SU-DHL-6 (cell line): ENCODE measurements at regions not wholly inside any gene's neighbourhood (a gene's known extent, or its start where the extent isn't known, plus 50 kb on each side); places are given as distances from the start of the nearest gene placed in this dataset.

Experiments used
- H2AFZ ChIP-seq: fragments of 200-600 bp; sonication (generic); 2 replicates; pipeline ENCODE4 v1.6.1; 2014; ENCODE audit warnings: low read depth, mild to moderate bottlenecking, moderate library complexity, mixed read lengths, antibody characterized with exemption, low read length; ENCODE audit not compliant: severe bottlenecking
- H3F3A ChIP-seq: fragments of 200-600 bp; shearing (Covaris generic); 2 replicates; pipeline ENCODE4 v1.6.0; 2016; ENCODE audit warnings: antibody characterized with exemption, mild to moderate bottlenecking; ENCODE audit not compliant: insufficient read depth
- H3K27ac ChIP-seq: fragments of 200-600 bp; sonication (generic); 2 replicates; pipeline ENCODE4 v1.5.1; 2016; ENCODE audit warnings: low read depth, mild to moderate bottlenecking, low read length, moderate library complexity, mixed read lengths
- H3K27me3 ChIP-seq: fragments of 200-600 bp; sonication (generic), shearing (Covaris generic); 2 replicates; pipeline ENCODE4 v1.6.0; 2014; ENCODE audit warnings: mild to moderate bottlenecking, low read length
- H3K36me3 ChIP-seq: fragments of 200-600 bp; sonication (generic); 2 replicates; pipeline ENCODE4 v1.6.1; 2014; ENCODE audit warnings: mild to moderate bottlenecking, low read length, mixed read lengths
- H3K4me2 ChIP-seq: fragments of 300-600, 200-600 bp; shearing (Covaris generic), sonication (generic); 2 replicates; pipeline ENCODE4 v1.6.0; 2014; ENCODE audit warnings: low read length, low read depth, mild to moderate bottlenecking; ENCODE audit not compliant: poor library complexity, severe bottlenecking
- H3K4me3 ChIP-seq: fragments of 200-600 bp; sonication (generic); 2 replicates; pipeline ENCODE4 v1.5.1; 2014; ENCODE audit warnings: antibody characterized with exemption, low read length, mild to moderate bottlenecking, mixed read lengths; ENCODE audit not compliant: insufficient read depth, poor library complexity, severe bottlenecking
- H3K79me2 ChIP-seq: fragments of 200-600 bp; sonication (generic); 2 replicates; pipeline ENCODE4 v1.6.1; 2014; ENCODE audit warnings: mild to moderate bottlenecking, low read length, moderate library complexity; ENCODE audit not compliant: insufficient read depth
- H3K9ac ChIP-seq: fragments of 200-600 bp; sonication (generic); 2 replicates; pipeline ENCODE4 v1.7.0; 2014; ENCODE audit warnings: mild to moderate bottlenecking, low read length
- H3K9me2 ChIP-seq: fragments of 200-600 bp; sonication (generic); replicated peaks from 2 replicates; pipeline ENCODE4 v1.6.1; 2014; ENCODE audit warnings: low read length; ENCODE audit not compliant: insufficient read depth
- H3K9me3 ChIP-seq: fragments of 200-600 bp; sonication (generic); 2 replicates; pipeline ENCODE4 v1.6.1; 2014; ENCODE audit warnings: low read length, mixed read lengths; ENCODE audit not compliant: insufficient read depth
- H4K20me1 ChIP-seq: fragments of 200-600 bp; sonication (generic); 2 replicates; pipeline ENCODE4 v1.6.1; 2014; ENCODE audit warnings: low read depth, mild to moderate bottlenecking, antibody characterized with exemption, low read length, moderate library complexity, mixed read lengths
- CTCF ChIP-seq: fragments of 200-600 bp; sonication (generic); IDR thresholded peaks from one replicate; pipeline ENCODE4 v1.5.1; 2017; ENCODE audit warnings: antibody characterized with exemption, mild to moderate bottlenecking, low read length, moderate library complexity; ENCODE audit not compliant: insufficient read depth, poor library complexity, severe bottlenecking
- EZH2phosphoT487 ChIP-seq: fragments of 200-600 bp; sonication (generic), shearing (Covaris generic); conservative IDR thresholded peaks from 2 replicates; pipeline ENCODE4 v1.6.1; 2018; ENCODE audit warnings: mild to moderate bottlenecking, antibody characterized with exemption, low read length, moderate library complexity, mixed read lengths

DNA sequence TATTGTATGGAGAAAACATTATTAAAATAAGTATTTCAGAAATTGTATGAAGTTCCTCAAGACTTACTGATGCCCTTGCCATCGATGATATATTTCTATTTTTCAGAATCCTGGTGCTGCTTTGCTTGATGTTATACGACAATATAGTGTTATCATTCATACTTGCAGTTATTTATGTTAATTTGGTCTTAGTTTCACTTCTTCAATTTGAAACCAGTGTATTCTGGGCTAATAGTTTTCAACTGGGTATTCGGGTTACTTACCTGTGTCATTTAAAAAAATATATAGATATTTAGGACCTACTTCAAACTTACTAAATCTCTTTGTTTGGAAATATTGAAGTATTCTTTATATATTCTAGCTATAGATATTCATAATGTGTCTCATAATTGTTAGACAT lies 1414.7 kb downstream of the C4orf33 start:
- Histone ChIP-seq H3K27ac (no peak overlapping the region), H2AFZ (peak overlapping the region; percentile 54)

GRCh38 chr4:130511776-130512175 lies 1415.8 kb downstream of the C4orf33 start:
- no peaks in the 10 kb centered on the region for H3K79me2 ChIP-seq
- no peak overlapping the region for H3K4me2 ChIP-seq
- no peak overlapping the region for H2AFZ ChIP-seq
- no peak overlapping the region for H3K27ac ChIP-seq
- TF ChIP-seq EZH2phosphoT487 (no peak), CTCF (no peak)
- H3K9me2 ChIP-seq = no peaks in the 10 kb centered on the region
- no peaks in the 10 kb centered on the region for H3K36me3 ChIP-seq
- no peaks in the 10 kb centered on the region for H3F3A ChIP-seq
- H3K9me3 ChIP-seq = no peaks in the 10 kb centered on the region
- H3K9ac ChIP-seq = no peak overlapping the region
- no peaks in the 10 kb centered on the region for H4K20me1 ChIP-seq
- no peaks in the 10 kb centered on the region for H3K27me3 ChIP-seq
- no peak overlapping the region for H3K4me3 ChIP-seq

More for the DNA sequence above, 1414.7 kb downstream of the C4orf33 start:
- H3K27me3 ChIP-seq = no peaks in the 10 kb centered on the region
- H3F3A ChIP-seq = no peaks in the 10 kb centered on the region
- no peak overlapping the region for H3K4me3 ChIP-seq
- no peaks in the 10 kb centered on the region for H3K36me3 ChIP-seq
- no peak overlapping the region for H3K9ac ChIP-seq
- H3K79me2 ChIP-seq = no peaks in the 10 kb centered on the region
- H4K20me1 ChIP-seq = no peaks in the 10 kb centered on the region
- no peak for TF ChIP-seq CTCF
- no peak for TF ChIP-seq EZH2phosphoT487
- H3K9me3 ChIP-seq = no peaks in the 10 kb centered on the region
- H3K4me2 ChIP-seq = peak overlapping the region; percentile 10
- no peaks in the 10 kb centered on the region for H3K9me2 ChIP-seq

DNA sequence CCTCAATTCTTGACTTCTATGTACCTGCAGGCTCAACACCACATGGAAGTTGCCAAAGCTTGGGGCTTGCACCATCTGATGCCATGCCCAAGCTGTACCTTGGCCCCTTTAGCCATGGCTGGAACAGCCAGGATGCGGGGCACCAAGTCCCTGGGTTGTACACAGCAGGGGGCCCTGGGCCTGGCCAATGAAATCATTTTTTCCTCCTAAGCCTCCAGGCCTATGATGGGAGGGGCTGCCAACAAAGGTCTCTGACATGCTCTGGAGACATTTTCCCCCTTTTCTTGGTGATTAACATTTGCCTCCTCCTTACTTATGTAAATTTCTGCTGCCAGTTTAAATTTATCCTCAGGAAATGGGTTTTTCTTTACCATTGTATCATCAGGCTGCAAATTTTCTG lies 1428.1 kb downstream of the C4orf33 start:
- H3K36me3 ChIP-seq = no peaks in the 10 kb centered on the region
- no peaks in the 10 kb centered on the region for H3F3A ChIP-seq
- H3K79me2 ChIP-seq = no peaks in the 10 kb centered on the region
- no peaks in the 10 kb centered on the region for H3K27me3 ChIP-seq
- H3K9me3 ChIP-seq = no peaks in the 10 kb centered on the region
- no peaks in the 10 kb centered on the region for H3K9me2 ChIP-seq
- TF ChIP-seq EZH2phosphoT487 = no peak
- TF ChIP-seq CTCF = no peak
- H4K20me1 ChIP-seq = no peaks in the 10 kb centered on the region
- no peak overlapping the region for H2AFZ ChIP-seq
- H3K4me3 ChIP-seq = no peak overlapping the region
- no peak overlapping the region for H3K27ac ChIP-seq
- no peak overlapping the region for H3K9ac ChIP-seq
- H3K4me2 ChIP-seq = no peak overlapping the region
